Sciatic nerve (tissue), 2 donors: ENCODE measurements at regions not wholly inside any gene's neighbourhood (a gene's known extent, or its start where the extent isn't known, plus 50 kb on each side); places are given as distances from the start of the nearest gene placed in this dataset.
"Not testable (repeated sequence)": the region's sequence is repeated elsewhere in the genome, so short reads cannot be mapped to it uniquely, and the experiment has no call there.

ENCODE experiments used
- ATAC-seq: fragments of 200-7000 bp; cut with Tn5 transposase; one replicate; pipeline ENCODE4 v1.9.1; 2020; ENCODE audit warnings: mild to moderate bottlenecking, moderate library complexity
- DNase-seq: peaks from one replicate; pipeline ENCODE4 v3.0.0-alpha.2; 2020; ENCODE audit warnings: low spot score
- intact Hi-C: fragments of 100-400 bp; cut with DNase I; formaldehyde crosslinking; loops from one replicate; pipeline ENCODE4 v1.14.2; 2022
- donor health status: DM: no; HTN: no; CAD: no.
- donor health status: DM: no; HTN: no; CAD: no.

GRCh38 chr4:53895137-53895536, 169.3 kb downstream of the CHIC2 start:
- no peak for DNase-seq
- ATAC-seq, result no peak
- intact Hi-C loops, result no loop called here

- ATAC-seq, result no peak
- no peak for DNase-seq
- intact Hi-C loops, result no loop called here
Measured at GRCh38 chr4:53890461-53890860, 173.9 kb downstream of the CHIC2 start.

GRCh38 chr4:53889326-53890055, 174.9 kb downstream of the CHIC2 start:
- intact Hi-C loops, result no loop called here
- DNase-seq (no peak), ATAC-seq (no peak)

DNA sequence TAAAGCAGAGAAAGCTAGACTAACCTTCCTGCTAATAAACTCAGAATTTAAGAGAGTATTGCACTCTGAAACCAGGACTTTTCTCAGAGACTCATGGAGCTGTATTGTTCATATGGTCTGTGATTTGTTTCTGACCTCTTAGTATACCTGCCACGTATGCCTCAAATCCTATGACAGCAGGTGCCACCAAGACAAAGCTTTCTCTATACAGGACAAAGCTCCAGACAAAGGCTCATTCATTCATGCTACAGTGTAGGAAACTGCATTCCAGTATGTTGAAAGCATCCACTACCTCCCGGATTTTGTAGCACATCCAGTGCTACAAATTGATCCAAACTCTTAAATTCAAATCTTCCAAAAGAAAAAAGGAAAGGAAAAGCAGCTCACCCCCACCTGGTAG, 178.3 kb downstream of the CHIC2 start:
- intact Hi-C loops, result loop anchor here (2.0 kb wide), 1 partner anchor 37 kb away; no protein-coding TSS in a partner anchor
- peak; percentile 57 for ATAC-seq
- DNase-seq, result no peak

- intact Hi-C loops, result loop anchor here (2.0 kb wide), 1 partner anchor 37 kb away; no protein-coding TSS in a partner anchor
- DNase-seq, result no peak
- peak; percentile 90 for ATAC-seq
Measured at GRCh38 chr4:53885668-53886067, 178.7 kb downstream of the CHIC2 start.

DNA sequence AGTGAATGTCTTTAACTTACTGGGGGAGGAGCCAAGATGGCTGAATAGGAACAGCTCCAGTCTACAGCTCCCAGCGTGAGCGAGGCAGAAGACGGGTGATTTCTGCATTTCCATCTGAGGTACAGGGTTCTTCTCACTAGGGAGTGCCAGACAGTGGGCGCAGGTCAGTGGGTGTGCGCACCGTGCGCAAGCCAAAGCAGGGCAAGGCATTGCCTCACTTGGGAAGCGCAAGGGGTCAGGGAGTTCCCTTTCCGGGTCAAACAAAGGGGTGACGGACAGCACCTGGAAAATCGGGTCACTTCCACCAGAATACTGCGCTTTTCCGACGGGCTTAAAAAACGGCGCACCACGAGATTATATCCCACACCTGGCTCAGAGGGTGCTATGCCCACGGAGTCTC, 187.3 kb downstream of the CHIC2 start:
- ATAC-seq, intact Hi-C loops, DNase-seq: not testable (repeated sequence)

DNA sequence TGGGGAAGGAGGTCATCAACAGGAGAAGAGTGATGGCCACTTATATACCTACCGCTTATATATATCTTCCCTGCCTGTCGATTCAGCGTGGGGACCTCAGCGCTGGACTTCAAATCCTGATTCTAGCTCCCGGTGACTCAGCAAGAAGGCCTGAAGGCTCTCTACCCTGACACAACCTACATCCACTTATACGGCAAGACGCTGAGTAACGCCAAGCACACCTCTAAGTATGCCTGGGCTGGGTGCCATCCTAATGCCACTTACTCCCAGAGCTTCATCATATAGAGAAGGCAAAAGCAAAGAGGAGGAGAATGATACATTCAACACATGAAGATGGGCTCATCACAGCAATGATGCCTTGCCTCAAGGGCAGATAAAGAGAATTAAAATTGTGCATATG, 198.3 kb downstream of the CHIC2 start:
- DNase-seq (no peak), ATAC-seq (no peak)
- intact Hi-C loops, result no loop called here

DNA sequence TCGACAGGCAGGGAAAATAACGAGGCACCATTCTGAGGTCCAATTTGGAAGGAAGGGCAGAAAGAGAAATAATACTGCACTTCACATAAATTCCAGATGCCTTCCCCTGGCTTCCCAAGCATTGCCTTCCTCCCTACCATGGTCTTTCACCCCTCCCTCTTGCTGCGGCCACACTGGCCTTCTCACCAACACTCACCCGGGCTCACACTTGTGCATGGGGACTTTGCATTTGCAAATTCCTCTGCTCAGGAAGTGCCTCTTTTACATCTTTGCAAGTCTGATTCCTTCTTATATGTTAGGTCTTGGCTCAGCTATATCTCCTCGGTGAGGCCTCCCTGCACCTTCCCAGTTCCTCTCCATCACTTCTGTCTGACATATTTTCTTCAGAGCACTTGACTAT, 199.4 kb downstream of the CHIC2 start:
- ATAC-seq, result no peak
- no peak for DNase-seq
- intact Hi-C loops, result no loop called here

GRCh38 chr4:53863736-53864365, 200.6 kb downstream of the CHIC2 start:
- no peak for DNase-seq
- intact Hi-C loops, result no loop called here
- peak; percentile 38 for ATAC-seq

GRCh38 chr4:53863158-53863557, 201.2 kb downstream of the CHIC2 start:
- intact Hi-C loops, result no loop called here
- peak; percentile 65 for DNase-seq

DNA sequence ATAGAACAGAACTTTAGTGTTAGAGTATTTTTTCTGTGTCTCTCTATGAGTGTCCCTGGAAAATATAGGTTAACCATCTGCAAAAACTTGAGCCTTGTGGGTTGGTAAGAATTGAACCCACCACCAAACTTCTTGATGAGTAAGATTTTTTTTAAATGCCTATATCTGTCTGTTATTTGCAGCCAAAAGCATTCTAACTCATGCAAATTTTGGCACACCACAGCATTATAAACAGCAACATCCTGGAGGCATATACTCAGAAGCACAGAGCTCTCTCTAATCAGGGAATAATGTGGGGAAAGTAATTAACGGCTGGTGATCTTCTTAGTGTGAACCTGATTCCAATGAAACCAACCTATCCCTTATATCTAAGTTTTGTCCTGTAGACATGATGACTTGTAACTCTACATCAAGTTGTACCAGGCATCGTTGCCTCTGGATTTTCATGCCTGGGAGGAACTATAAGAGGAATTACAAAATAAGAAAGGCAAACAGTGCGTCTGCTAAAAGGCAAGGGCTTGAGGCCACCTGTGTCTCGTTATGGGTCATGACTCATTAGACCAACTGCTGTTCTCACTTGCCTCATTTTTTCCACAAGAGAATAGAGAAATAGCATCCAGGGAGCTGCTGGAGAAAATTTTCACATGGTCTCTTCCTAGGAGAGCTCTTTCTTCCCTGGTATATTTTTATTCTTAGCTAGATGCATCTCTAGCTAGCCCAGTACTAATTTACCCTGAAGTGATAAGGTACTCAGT, 202.4 kb downstream of the CHIC2 start:
- no peak for DNase-seq
- intact Hi-C loops, result no loop called here

More at GRCh38 chr4:53863158-53863557, 201.2 kb downstream of the CHIC2 start:
- peak; percentile 95 for ATAC-seq

DNA sequence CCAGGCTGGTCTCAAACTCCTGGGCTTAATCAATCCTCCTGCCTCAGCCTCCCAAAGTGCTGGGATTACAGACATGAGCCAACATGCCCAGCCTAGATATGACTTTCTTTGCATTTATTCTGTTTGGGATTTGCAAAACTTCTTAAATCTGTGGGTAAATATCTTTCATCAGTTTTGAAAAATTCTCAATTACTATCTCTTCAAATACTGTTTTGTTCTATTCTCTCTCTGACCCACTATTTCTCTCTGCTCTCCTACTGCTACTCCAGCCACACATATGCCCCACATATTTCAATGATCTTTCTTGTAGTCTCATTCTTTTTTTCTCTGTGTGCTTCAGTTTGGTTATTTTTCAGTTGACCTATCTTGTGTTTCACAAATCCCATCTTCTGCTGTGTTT, 205.1 kb downstream of the CHIC2 start:
- intact Hi-C loops, result no loop called here
- ATAC-seq (no peak), DNase-seq (no peak)

More for the DNA sequence above, 202.4 kb downstream of the CHIC2 start:
- ATAC-seq, result peak; percentile 88

DNA sequence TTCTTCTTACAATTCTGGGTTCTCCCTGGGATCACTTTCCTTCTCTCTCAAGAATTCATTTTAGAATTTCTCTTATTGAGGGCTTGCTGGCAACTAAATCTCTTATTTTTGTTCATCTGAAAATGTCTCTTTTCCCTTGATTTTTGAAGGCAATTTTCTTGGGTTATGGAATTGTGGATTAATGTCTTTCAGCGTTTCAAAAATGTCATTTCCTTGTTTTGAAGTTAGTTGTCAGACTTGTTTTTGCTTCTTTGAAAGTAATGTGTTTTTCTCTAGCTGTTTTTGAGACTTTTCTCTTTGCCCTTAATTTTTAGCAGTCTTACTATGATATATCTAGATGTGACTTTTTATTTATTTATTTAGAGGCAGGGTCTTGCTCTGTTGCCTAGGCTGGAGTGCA, 205.7 kb downstream of the CHIC2 start:
- DNase-seq, result no peak
- ATAC-seq, result no peak
- intact Hi-C loops, result no loop called here

- intact Hi-C loops, result no loop called here
- no peak for DNase-seq
- ATAC-seq, result peak; percentile 70
Measured at GRCh38 chr4:53855581-53856250, 208.7 kb downstream of the CHIC2 start.

DNA sequence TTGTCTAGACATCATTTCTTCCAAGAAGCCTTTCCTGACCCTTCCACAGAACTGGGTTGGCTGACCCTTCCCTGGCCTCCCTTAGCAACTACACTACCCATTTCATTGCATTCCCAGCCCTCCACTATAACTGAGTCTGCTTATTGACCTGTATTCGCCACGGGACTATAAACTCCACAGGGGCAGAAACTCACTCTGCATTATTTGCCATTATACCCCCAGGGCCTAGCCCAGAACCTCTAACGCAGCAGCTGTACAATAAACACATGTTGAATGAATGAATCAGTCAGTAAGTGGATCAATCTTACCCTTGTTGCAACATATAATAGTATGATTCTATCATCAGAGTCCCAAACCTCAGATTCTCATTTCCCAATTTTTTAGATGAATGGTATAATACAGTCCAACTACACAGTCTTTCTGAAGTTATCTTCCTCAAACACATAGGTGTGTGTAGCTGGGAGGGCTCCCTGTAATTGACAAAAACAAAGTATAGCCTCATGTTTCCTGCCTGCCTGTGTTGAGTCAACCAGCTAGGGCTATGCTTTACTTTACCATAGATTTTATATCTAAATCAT, 209.3 kb downstream of the CHIC2 start:
- intact Hi-C loops, result no loop called here
- peak; percentile 74 for ATAC-seq
- no peak for DNase-seq

- peak; percentile 82 for ATAC-seq
- intact Hi-C loops, result no loop called here
- no peak for DNase-seq
Measured at GRCh38 chr4:53852343-53852742, 212.1 kb downstream of the CHIC2 start.

- intact Hi-C loops, result loop anchor here (2.0 kb wide), 1 partner anchor 39 kb away; no protein-coding TSS in a partner anchor
- ATAC-seq, result no peak
- no peak for DNase-seq
Measured at GRCh38 chr4:53847965-53848364, 216.4 kb downstream of the CHIC2 start.

GRCh38 chr4:53844551-53844950, 219.9 kb downstream of the CHIC2 start:
- DNase-seq, result no peak
- ATAC-seq, result no peak
- intact Hi-C loops, result no loop called here

DNA sequence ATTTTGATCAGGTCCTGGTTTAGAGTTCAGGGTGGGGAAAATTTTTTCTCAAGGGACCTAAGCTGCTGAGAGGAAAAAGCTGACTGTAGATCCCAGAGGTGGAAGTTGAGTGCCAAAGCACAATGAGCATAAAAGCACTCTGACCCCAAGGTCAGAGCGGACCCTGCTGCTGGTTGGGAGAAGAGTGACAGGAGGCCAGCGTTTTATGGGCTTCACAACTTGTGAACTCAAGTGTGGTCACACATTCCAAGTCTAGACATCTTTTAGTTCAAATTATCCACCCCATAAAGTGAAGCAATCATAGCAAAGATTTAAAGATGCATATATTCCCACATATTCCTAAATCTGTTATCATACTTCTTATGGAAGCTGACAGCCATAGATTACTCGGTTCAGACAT, 220.3 kb downstream of the CHIC2 start:
- no peak for ATAC-seq
- intact Hi-C loops, result no loop called here
- DNase-seq, result no peak
